ENCODE measurements at regions not wholly inside any gene's neighbourhood (a gene's known extent, or its start where the extent isn't known, plus 50 kb on each side); places are given as distances from the start of the nearest gene placed in this dataset.

DNA sequence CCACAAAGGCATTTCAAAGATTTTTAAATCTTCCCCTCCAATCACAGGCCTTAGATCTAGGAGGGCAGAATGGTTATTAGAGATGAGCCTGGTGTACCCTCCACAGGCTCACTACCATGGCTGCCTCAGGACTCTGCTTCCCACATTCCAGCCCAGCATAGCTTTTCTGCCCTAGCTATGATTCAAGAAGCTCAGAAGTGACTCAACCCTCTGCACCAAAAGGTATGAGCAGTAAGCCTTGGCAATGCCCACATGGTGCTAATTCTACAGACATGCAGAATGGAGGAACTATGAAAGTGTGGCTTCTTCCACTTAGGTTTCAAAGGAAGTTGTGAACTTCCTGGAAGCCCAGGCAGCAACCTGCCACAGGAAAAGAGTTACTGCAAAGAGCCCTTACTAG is 786.2 kb downstream of the SLITRK6 start:
- TF ChIP-seq REST (IDR thresholded peaks at IDR 0.05; ENCODE audit: insufficient replicate concordance, low read depth) = no peak
- TF ChIP-seq, protein P1, sequence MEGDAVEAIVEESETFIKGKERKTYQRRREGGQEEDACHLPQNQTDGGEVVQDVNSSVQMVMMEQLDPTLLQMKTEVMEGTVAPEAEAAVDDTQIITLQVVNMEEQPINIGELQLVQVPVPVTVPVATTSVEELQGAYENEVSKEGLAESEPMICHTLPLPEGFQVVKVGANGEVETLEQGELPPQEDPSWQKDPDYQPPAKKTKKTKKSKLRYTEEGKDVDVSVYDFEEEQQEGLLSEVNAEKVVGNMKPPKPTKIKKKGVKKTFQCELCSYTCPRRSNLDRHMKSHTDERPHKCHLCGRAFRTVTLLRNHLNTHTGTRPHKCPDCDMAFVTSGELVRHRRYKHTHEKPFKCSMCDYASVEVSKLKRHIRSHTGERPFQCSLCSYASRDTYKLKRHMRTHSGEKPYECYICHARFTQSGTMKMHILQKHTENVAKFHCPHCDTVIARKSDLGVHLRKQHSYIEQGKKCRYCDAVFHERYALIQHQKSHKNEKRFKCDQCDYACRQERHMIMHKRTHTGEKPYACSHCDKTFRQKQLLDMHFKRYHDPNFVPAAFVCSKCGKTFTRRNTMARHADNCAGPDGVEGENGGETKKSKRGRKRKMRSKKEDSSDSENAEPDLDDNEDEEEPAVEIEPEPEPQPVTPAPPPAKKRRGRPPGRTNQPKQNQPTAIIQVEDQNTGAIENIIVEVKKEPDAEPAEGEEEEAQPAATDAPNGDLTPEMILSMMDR (IDR thresholded peaks at IDR 0.05; ENCODE audit: insufficient read depth, low read length) = no peak
